Activated T-cell treated with anti-CD3 and anti-CD28 coated beads for 1 hour (primary cell): ENCODE measurements at regions not wholly inside any gene's neighbourhood (a gene's known extent, or its start where the extent isn't known, plus 50 kb on each side); places are given as distances from the start of the nearest gene placed in this dataset.

Experiments used
- DNase-seq: peaks from one replicate; pipeline ENCODE4 v3.0.0-alpha.2; 2020; ENCODE audit warnings: low read depth

DNA sequence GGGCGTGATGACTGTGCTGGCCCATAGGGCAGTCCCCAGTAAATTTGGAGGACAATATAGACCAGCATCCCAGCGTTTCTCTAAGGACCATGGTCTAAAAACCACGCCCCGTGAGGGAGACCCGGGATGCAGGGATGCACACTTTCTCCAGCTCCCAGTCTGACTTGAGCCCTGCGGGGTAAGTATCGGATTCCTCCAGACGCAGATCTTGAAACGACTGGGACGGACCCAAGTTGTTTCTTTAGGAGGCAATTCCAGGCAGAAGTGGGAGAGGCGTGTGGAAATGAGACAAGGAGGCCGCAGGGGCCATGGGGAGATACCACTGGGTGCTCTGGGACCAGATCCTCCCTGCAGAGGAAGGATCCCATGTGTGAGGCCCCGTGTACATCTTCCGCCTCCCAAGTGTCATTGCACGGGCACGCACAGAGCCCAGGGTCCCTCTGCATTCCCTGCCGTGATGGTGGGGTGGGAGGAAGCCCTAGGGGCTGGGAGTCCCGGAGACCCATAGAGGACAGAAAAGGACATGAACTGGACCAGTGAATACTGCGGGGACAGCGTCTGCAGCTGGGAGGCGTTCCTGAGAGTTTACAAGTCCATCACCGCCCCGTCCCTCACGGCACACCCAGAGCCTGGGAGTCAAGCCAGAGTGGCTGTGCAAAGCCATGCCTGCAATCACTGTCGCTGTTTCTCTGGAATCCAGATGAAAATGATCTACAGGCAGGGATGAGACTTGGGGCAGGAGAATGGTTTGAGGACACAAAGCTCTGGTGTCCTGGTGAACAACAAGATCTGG, 522.9 kb downstream of the CDH26 start:
- no peak for DNase-seq

DNA sequence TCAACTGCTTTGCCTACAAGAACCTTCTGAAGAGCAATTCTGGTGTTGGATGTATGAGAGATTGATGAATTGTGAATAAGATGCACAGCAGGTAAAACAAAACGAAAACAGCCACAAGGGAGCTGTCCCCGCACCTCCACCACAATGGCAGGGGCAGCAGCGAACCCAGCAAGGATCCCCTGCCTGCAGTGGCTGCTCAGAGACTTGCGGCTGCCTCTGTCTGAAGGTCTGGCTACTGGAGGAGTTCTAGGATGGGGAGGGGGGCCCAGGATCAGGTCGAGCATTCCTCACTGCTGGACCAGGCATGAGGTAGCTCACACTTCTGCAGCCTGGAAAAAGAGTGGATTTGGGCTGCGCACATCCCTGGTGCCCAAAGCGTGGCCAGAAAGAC, 523.5 kb downstream of the CDH26 start:
- no peak for DNase-seq

GRCh38 chr20:60482221-60483008, 524.2 kb downstream of the CDH26 start:
- no peak for DNase-seq

- no peak for DNase-seq
These were observed 525.1 kb downstream of the CDH26 start for GRCh38 chr20:60483371-60483770.

DNA sequence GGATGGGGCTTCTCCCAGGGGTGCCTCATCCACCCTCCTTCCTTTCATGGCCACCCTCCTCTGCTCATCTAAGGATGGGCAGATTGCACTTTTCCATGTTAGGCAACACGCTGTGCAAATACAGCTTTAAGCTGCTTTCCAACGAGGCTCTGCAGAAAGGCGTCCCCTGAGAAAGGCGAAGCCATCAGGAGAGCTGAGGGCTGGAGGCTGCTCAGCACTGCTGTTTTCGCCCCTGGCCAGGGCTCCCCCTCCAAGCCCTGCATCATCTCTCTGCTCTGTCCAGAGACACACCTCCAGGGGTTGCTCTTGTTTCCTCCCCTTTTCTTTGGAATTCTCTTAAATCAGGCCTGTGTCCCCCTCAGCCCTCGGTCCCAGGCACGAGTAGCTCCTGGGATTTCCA, 526.1 kb downstream of the CDH26 start:
- DNase-seq = no peak

DNA sequence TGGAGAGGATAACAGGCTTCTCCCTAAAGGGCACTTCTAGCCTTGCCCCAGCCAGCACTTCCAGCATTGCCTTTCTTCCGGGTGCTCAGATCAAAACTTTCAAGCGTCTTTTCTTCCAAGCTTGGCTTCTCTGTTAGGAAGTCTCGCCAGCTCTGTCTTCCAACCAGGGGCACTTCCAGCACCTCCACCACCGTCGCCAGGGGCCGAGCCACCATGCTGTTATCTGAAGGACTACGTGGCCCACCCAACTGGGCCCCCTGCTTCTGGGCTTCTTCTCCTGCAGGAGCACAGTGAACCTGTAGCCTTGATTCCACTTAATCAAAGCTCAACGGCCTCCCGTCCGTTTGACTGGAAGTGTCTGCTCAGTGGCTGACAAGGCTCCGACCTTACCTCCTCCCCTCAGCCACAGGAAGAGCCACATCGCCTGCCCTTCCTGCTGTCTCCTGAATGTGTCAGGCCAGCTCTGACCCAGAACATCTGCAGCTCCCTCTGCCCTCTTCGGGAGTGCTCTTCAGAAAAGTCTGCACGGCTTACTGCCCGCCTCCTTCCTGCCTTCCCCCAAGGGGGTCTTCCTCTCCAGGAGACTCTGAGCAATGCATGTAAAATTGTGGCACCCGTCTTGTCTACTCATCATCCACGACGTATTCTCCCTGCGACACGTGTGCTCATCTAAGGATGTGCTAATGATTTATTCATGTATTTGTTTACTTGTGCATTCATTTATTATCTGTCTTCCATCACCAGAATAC, 527.0 kb downstream of the CDH26 start:
- DNase-seq = no peak

GRCh38 chr20:60486315-60486714, 528.1 kb downstream of the CDH26 start:
- DNase-seq = no peak

DNA sequence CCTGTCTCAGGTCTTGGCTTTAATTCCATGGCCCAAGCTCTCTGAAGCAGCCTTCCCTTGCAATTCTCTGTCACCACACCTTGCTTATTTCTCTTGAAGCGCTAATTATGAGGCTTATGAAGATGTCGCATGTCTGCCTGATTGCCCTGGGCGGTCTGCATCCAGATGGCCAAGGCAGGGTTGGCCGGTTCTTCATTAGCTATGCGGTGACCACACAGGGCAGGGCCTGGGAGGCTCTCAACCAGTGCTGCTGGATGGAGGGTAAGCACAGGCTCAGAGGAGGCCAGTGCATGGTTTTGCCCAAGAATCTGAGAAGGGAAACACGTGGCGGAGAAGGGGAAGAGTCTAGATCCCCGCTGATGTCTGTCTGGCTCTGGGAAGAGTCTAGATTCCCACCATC, 528.7 kb downstream of the CDH26 start:
- no peak for DNase-seq

GRCh38 chr20:60490217-60491050, 532.2 kb downstream of the CDH26 start:
- no peak for DNase-seq

- DNase-seq = no peak
These were observed 532.9 kb downstream of the CDH26 start for GRCh38 chr20:60491051-60491581.

DNA sequence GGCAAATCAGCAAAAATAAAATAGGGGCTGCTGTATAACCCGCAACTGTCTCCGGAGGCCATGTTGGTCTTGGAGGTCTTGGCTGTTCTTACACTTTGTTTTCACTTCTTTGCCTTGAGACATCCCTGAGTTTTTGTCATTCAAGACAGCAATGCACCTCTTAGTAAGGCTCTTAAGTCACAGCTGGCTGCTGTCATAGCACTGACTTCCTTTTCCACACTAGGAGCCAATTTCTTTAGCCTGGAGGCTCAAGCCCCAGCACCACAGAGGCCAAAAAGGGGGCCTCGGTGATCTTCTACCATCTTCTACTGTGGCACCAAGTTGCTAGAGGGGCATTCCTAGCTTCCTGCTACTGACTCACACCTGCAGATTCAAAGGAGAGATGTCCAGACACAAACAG, 536.3 kb downstream of the CDH26 start:
- DNase-seq = no peak

DNA sequence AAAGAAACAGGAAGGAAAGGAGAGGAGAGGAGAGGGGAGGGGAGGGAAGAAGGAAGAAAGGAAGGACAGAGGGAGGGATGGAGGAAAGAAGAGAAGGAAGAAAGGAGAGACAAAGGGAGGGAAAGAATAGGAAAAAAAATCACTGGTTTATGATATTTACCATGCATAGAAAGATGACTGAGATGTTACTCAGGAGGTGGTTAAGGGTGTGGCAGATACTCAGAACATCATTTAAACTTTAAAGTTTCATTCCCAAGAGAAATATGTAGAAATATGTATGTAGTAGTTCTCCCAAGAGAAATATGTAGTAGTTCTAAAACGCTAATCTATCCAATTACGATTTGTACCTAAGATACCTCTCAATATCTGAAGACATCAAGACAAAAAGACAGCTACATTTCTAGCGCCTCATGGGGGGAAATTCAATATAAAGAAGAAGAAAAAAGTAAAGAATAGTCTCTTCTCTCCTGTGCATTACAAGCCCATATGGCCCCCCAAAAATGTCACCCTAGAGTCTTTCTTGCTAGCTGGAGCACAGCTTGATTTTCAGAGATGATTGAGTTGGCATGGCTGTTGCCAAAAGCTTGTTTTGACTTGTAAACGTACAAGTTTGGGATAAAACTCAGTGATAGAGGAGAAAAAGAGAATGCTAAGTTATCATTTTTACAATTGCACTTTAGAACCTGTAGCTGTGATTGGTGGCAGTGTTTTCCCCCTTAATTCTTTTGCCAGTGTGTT, 539.2 kb downstream of the CDH26 start:
- DNase-seq = no peak

DNA sequence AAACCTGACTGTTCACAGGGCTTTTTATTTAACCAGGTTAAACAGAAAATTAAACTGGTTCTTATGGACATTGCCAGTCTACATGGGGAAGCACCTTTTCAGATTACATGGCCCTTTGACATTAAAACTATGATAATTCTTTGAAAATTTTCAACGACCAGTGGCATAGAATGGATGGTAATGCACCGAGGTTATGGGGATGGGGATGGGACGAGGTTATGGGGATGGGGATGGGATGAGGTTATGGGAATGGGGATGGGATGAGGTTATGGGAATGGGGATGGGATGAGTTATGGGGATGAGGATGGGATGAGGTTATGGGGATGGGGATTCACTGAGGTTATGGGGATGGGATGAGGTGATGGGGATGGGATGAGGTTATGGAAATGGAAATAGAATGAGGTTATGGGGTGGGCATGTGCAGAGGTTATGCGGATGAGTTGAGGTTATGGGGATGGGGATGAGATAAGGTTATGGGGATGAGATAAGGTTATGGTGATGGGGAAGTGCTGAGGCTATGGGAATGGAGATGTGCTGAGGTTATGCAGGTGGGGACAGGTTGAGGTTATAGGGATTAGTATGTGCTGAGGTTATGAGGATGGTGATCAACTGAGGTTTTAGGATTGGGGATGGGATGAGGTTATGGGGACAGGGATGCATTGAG, 541.9 kb downstream of the CDH26 start:
- DNase-seq = no peak

GRCh38 chr20:60501048-60501447, 542.8 kb downstream of the CDH26 start:
- no peak for DNase-seq

GRCh38 chr20:60502881-60503280, 544.7 kb downstream of the CDH26 start:
- DNase-seq = no peak

GRCh38 chr20:60505423-60505822, 547.2 kb downstream of the CDH26 start:
- DNase-seq = no peak

GRCh38 chr20:60506061-60506460, 547.8 kb downstream of the CDH26 start:
- no peak for DNase-seq

GRCh38 chr20:60507087-60507694, 549.0 kb downstream of the CDH26 start:
- no peak for DNase-seq

- DNase-seq = no peak
These were observed 551.2 kb downstream of the CDH26 start for GRCh38 chr20:60509407-60509806.

DNA sequence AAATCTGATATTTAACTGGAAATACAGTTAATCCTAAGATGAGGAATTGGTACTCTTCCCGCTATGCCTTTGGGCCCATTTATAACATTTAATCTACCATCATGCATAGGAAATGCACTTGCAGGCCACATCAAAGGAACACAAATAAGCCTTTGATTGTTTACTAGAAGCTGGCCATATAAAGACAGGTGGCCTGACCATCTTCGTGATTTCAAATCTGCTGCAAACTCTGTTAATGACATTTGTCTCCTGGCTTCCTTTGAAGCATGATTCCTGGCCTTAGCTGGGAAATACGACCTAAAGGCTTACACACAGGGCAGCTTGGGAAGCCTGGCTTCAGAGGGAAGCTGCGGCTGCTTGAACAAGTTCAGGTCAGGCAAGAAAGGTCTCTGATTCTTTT, 552.1 kb downstream of the CDH26 start:
- DNase-seq = no peak
